Activated naive CD4-positive, alpha-beta T cell treated with Interleukin-2 at 50 U/mL for 16 hours (primary cell): ENCODE measurements at regions not wholly inside any gene's neighbourhood (a gene's known extent, or its start where the extent isn't known, plus 50 kb on each side); places are given as distances from the start of the nearest gene placed in this dataset.
"Not testable (repeated sequence)": the region's sequence is repeated elsewhere in the genome, so short reads cannot be mapped to it uniquely, and the experiment has no call there.

Source experiments
- DNase-seq: peaks from one replicate; pipeline ENCODE4 v3.0.0-alpha.2; 2020

- no peak for DNase-seq
Observed at GRCh38 chr10:28127881-28128280, 129.0 kb upstream of the ODAD2 start.

- DNase-seq: no peak
Observed at GRCh38 chr10:28125701-28126100, 126.8 kb upstream of the ODAD2 start.

- no peak for DNase-seq
Observed at GRCh38 chr10:28120795-28121194, 121.9 kb upstream of the ODAD2 start.

GRCh38 chr10:28120043-28120749 is 121.3 kb upstream of the ODAD2 start:
- no peak for DNase-seq

- DNase-seq: no peak
Observed at GRCh38 chr10:28118985-28119628, 120.2 kb upstream of the ODAD2 start.

GRCh38 chr10:28113202-28113601 is 114.3 kb upstream of the ODAD2 start:
- DNase-seq: no peak

GRCh38 chr10:28111712-28112111 is 112.8 kb upstream of the ODAD2 start:
- DNase-seq: no peak

- no peak for DNase-seq
Observed at GRCh38 chr10:28105561-28105960, 106.7 kb upstream of the ODAD2 start.

- no peak for DNase-seq
Observed at GRCh38 chr10:28097633-28098032, 98.8 kb upstream of the ODAD2 start.

- DNase-seq: no peak
Observed at GRCh38 chr10:28095791-28096378, 97.0 kb upstream of the ODAD2 start.

GRCh38 chr10:28094121-28094520 is 95.2 kb upstream of the ODAD2 start:
- no peak for DNase-seq

GRCh38 chr10:28091913-28092312 is 93.0 kb upstream of the ODAD2 start:
- DNase-seq: no peak

- DNase-seq: no peak
Observed at GRCh38 chr10:28090506-28090905, 91.6 kb upstream of the ODAD2 start.

GRCh38 chr10:28089467-28089866 is 90.6 kb upstream of the ODAD2 start:
- DNase-seq: no peak

- no peak for DNase-seq
Observed at GRCh38 chr10:28087661-28088351, 88.9 kb upstream of the ODAD2 start.

GRCh38 chr10:28085760-28086159 is 86.9 kb upstream of the ODAD2 start:
- not testable (repeated sequence) for DNase-seq

GRCh38 chr10:28082885-28083284 is 84.0 kb upstream of the ODAD2 start:
- DNase-seq: no peak

- no peak for DNase-seq
Observed at GRCh38 chr10:28082316-28082715, 83.4 kb upstream of the ODAD2 start.

- DNase-seq: no peak
Observed at GRCh38 chr10:28077889-28078288, 79.0 kb upstream of the ODAD2 start.

- no peak for DNase-seq
Observed at GRCh38 chr10:28075424-28075823, 76.5 kb upstream of the ODAD2 start.

- no peak for DNase-seq
Observed at GRCh38 chr10:28072573-28072972, 73.7 kb upstream of the ODAD2 start.

GRCh38 chr10:28060031-28060607 is 61.2 kb upstream of the ODAD2 start:
- no peak for DNase-seq

GRCh38 chr10:28058746-28059145 is 59.9 kb upstream of the ODAD2 start:
- DNase-seq: no peak
